ENCODE measurements at regions not wholly inside any gene's neighbourhood (a gene's known extent, or its start where the extent isn't known, plus 50 kb on each side); places are given as distances from the start of the nearest gene placed in this dataset.
"Not testable (repeated sequence)": the region's sequence is repeated elsewhere in the genome, so short reads cannot be mapped to it uniquely, and the experiment has no call there.

GRCh38 chr3:103813955-103814354 is 1379.1 kb downstream of the ZPLD1 start:
- no peak for FAIRE-seq

DNA sequence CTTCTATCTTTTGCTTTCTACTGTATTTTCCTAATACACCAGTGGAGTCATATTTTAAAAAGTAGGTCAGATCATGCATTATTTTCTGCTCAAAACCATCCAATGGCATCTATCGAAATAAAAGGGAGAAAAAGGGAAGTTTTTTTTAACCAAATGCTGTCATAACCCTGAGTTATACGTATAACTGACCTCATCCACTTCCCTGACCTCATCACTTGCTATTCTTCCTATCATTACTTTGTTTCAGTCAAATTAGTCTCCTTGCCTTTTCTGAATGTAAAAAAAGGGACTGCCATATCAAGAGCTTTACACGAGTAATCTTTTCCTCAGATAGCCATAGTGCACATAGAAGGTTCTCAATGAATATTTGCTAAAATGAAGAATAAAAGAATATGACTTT is 1383.6 kb downstream of the ZPLD1 start:
- FAIRE-seq = no peak

DNA sequence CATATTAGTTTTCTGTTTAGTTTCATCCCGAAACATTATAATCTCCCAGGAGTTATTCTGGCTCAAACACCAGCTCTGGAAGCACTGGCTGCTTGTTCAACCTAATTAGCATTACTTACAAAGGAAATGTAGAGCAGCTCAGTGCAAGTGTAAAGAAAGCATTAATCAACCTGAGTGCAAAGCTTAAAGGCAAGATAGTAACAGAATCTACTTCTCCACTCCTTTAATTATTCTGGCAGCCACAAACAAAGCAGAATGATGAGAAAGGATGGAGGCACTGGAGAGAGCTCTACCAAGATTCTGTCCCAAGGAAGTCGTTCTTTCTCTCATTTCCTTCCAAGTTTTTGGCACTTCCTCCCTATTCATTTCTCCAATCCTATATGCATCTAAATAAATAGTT is 1384.0 kb downstream of the ZPLD1 start:
- no peak for FAIRE-seq

GRCh38 chr3:103825586-103825985 is 1390.8 kb downstream of the ZPLD1 start:
- FAIRE-seq = no peak

GRCh38 chr3:103829723-103830326 is 1395.0 kb downstream of the ZPLD1 start:
- no peak for FAIRE-seq

GRCh38 chr3:103847081-103848062 is 1412.6 kb downstream of the ZPLD1 start:
- no peak for FAIRE-seq

DNA sequence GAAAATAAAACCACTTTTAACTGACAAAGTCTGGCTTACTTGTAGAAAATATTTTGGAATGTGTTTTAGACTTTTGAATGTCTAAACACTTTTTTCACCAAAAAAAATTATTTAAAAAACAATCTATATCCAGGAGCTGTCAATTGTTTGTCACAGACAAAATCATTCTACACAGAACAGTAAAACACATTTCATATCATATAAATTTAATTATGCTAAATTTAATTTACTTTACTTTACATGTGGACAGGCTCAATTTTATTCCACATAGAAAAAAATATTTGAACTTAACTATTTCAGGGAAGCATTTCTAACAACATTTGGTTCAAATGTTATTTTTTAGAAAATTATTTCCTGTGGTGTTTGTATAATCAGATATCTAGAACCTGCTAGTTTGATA is 1417.0 kb downstream of the ZPLD1 start:
- no peak for FAIRE-seq

- no peak for FAIRE-seq
Measured at GRCh38 chr3:103862415-103862814, 1427.6 kb downstream of the ZPLD1 start.

DNA sequence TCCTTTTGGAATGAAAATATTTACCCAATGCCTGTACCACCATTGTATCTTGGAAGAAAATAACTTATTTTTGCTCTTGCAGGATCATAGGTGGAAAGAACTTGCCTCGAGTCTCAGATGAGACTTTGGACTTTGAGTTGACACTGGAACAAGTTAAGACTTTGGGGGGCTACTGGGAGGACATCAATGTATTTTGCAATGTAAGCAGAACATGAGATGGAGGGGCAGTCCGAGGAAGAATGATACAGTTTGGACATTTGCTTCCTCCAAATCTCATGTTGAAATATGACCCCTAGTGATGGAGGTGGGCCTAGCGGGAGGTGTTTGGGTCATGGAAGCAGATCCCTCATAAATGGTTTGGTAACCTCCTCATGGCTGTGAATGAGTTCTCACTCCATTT is 1428.6 kb downstream of the ZPLD1 start:
- no peak for FAIRE-seq

DNA sequence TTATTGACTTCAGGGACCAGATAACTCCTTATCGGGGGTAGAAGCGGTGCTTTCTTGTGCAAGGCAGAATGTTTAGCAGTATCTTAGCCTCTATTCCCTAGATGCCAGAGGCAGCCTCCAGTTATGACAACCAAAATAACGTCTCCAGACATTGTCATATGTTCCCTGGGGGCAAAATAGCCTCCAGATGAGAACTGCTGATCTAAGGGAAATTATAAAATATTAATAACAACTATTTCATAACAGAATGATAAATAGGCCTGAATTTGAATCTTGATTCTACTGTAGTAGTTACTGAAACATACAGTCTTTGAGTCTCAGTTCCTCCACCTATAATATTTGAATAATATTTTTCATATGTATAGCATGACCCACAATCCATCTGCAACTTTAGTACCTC is 1431.3 kb downstream of the ZPLD1 start:
- no peak for FAIRE-seq

DNA sequence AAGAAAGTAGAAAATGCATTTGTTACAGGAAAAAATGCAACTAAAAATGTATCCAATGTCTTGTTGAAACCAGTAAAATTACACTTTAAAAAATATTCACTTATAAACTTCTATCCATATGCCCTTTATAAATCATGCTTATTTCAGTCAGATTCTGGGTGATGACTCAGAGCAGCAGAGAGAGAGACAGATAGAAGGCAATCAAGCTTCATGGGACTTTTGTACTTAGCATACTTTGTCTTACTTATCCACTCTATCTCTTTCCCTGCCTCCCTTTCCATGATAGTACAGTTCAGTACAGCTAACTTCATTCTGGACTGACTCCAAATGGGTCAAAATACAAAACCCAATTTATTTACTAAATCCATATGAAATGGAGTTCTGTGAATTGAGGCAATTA is 1438.2 kb downstream of the ZPLD1 start:
- FAIRE-seq = no peak

GRCh38 chr3:103873897-103874545 is 1439.2 kb downstream of the ZPLD1 start:
- FAIRE-seq = no peak

DNA sequence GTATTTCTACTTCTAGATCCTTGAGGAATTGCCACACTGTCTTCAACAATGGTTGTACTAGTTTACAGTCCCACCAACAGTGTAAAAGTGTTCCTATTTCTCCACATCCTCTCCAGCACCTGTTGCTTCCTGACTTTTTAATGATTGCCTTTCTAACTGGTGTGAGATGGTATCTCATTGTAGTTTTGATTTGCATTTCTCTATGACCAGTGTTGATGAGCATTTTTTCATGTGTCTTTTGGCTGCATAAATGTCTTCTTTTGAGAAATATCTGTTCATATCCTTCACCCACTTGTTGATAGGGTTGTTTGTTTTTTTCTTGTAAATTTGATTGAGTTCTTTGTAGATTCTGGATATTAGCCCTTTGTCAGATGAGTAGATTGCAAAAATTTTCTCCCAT is 1447.0 kb downstream of the ZPLD1 start:
- FAIRE-seq = not testable (repeated sequence)

GRCh38 chr3:103889675-103890074 is 1454.9 kb downstream of the ZPLD1 start:
- no peak for FAIRE-seq

- no peak for FAIRE-seq
Measured at GRCh38 chr3:103894162-103894822, 1459.5 kb downstream of the ZPLD1 start.

DNA sequence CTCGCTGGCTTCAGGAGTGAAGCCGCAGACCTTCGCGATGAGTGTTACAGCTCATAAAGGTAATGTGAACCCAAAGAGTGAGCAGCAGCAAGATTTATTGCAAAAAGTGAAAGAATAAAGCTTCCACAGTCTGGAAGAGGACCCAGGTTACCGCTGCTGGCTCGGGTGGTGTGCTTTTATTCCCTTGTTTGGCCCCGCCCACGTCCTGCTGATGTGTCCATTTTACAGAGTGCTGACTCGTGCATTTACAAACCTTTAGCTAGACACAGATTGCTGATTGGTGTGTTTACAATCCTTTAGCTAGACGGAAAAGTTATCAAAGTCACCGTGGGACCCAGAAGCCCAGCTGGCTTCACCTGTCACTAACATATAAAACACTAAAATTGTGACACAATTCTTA is 1464.5 kb downstream of the ZPLD1 start:
- no peak for FAIRE-seq

- no peak for FAIRE-seq
Measured at GRCh38 chr3:103904991-103905390, 1461.7 kb upstream of the ALCAM start.

DNA sequence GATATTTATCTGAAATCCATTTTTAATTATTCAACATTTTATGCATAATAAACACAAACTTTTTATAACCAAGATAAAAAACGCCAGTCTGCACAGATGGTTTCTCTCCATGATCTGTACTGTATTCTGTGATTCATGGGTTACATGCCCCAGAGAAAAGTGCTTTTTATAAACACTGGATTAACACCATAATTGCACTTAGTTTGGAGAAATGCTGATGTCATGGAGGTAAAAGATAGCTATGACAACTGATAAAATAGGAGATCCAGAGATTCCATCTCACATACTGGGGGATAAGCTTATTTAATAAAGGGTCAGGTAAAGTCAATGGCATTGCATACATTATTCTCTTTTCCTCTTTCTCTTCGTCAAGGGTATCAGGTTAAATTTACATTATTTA is 1460.4 kb upstream of the ALCAM start:
- no peak for FAIRE-seq

GRCh38 chr3:103906808-103907207 is 1459.9 kb upstream of the ALCAM start:
- no peak for FAIRE-seq

GRCh38 chr3:103907567-103907966 is 1459.1 kb upstream of the ALCAM start:
- no peak for FAIRE-seq

DNA sequence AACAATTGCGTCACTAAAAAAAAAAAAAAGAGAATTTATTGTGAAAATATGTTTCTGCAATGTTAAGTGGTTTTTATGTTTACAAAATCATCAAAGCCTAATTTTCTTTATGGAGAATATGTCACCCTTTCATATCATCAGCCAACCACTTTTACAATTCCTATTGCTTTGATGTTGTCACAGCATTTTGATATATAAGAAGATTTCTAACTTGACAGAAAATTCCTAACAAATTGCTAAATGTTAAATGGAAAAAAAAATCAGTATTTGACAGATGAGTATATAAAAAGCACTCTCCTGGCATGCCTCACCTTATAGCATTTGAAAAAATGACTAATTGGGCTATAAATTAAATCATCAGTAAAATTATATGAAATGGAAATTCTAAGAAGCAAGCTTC is 1457.3 kb upstream of the ALCAM start:
- FAIRE-seq = no peak

- FAIRE-seq = no peak
Measured at GRCh38 chr3:103918336-103918735, 1448.4 kb upstream of the ALCAM start.

DNA sequence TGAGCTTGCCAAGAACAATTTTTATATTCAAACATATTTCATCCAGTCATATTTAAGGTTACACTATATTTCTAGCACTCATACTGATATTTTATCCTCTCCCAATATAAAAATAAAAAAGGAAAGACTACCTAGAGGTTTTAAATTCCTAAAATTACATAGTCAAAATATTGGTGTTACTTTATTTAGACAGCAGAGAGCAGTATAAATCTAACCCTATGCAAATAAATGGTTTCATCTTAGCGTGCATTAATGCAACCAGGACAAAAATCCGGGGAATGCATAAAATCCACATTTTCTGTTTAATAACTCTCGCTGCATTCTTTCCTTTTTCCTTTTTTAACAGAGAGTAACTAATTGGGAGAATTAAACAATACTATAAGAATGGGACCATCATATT is 1447.4 kb upstream of the ALCAM start:
- no peak for FAIRE-seq

All from colon (tissue), 2 donors.